Endothelial cell of hepatic sinusoid (primary cell): ENCODE measurements at regions not wholly inside any gene's neighbourhood (a gene's known extent, or its start where the extent isn't known, plus 50 kb on each side); places are given as distances from the start of the nearest gene placed in this dataset.

Experiments used
- in situ Hi-C: cut with HindIII; loops from 2 replicates; pipeline ENCODE4 v1.10.0; 2017; ENCODE audit warnings: low sequenced_read_pairs

DNA sequence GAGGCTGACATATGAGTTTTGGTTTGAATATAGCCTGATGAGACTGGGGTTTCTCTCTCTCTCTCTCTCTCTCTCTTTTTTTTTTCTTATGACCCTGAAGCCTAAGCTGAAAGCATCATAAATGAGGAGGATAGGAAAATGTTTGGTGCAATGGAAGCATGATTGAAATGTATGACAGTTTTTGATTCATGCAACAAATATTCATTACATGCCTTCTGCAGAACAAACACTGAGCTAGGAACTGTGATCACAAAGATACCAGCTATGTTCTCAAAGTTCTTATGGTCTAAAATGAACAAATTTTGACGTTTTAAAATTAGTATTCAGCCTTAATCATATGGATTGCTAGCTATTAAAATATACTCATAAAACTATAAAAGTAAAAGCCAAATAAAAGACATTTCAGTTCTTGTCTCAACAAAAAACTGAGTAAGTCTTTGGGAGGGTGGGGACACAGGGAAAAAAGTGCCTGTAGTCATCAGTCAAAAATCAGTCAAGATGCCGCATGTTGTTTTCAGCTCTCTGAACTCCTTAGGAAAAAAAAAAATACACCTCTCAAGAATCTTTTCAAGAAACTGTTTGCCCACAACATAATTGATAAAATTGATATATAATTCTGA lies 57.2 kb downstream of the NKX6-1 start:
- in situ Hi-C loops: no loop called here

DNA sequence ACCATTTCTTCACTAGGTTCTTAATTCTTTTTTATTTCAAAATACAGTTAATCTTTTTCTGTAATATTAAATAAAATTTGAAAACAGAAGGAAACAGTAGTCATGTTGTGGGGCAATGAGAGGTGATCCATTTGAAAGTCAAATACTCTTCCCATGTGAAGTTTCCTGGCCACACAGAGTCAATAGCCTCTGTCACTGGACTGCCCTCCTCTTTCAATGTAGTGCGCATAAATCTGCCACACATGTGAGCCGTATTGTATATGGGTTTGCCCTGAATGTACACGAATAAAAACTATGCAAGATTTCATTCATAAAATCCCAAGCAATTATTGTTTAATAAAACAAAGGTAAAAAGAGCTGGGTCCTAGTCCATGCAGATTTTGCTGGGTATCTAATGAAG lies 59.1 kb downstream of the NKX6-1 start:
- in situ Hi-C loops: no loop called here

DNA sequence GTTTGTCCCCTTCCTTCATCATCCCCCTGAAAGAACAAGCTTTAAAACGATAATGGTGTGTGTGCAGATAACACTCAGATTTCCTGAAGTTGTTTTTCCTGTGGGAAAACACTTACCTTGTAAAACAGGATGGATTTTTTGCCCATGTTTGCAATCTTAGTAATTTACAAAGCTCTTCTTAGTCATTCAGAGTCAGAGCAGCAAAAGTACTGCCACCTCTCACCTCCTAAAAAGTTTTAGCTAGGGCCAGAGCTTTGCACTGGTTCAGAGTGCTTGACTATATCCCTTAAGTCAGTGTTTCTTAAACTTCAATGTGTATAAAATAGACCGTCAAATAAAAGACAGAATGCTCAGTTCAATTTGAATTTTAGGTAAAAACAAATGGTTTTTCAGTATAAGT lies 62.3 kb downstream of the NKX6-1 start:
- in situ Hi-C loops: no loop called here

DNA sequence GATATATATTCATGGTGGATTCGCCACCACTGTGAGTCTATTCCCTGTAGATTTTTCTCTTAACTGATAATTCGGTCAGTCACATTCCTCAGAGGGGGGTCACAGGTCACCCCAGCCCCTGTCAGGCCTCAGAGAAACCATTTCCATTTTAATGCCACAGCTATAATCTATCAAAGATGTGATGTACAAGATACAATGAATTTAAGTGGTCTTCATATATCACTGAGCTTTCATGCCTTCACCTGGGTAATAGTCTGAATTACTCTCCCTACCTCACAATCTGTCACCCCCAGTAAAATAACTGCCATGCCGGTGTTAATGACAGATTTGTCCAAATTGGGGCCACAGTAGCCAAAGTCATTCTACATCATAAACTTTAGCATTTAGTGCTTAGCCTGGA lies 64.7 kb downstream of the NKX6-1 start:
- in situ Hi-C loops: no loop called here

DNA sequence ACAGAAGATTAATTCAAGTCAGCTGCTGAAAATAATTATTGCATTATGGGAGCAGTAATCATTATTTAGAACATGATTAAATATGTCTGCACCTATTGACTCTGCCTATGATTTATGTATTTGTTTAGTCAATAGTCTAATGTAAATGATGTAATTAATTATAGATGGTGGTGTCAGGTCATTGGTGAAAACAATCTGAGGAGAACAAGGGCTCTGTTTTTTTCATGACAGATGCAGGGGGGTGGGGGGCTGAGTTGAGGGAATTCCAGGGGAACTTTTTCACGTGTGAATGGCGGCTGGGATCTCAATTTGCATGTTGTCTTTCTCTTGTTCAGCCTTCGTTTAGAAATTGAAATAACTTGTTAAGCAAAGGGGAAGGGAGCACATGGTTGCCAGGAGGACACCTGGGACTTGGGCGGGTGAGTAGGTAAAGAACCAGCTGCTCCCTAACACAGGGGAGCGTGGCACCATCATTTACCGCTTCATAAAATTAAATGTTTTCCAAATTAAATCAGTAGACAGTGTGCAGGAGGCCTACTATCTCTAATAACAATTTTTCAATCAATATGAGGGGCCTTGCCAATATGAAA lies 65.4 kb downstream of the NKX6-1 start:
- in situ Hi-C loops: no loop called here

DNA sequence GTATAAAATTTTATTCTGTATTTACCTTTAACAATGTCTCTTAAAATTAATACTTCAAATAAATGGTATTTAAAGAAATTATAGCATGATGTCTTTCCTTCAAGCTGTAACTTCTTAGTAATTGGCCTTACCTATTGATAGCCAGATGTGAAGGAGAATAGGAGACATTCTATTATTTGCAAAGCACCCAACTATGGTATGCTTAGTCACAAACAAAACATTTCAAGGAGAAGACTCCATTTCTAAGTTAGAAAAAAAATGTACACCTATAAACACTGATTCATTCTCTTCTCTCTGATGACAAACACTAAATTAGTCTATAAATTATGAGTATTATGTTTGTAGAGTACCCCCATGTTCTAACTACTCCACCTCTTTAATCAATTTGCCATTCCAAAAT lies 66.4 kb downstream of the NKX6-1 start:
- in situ Hi-C loops: no loop called here

DNA sequence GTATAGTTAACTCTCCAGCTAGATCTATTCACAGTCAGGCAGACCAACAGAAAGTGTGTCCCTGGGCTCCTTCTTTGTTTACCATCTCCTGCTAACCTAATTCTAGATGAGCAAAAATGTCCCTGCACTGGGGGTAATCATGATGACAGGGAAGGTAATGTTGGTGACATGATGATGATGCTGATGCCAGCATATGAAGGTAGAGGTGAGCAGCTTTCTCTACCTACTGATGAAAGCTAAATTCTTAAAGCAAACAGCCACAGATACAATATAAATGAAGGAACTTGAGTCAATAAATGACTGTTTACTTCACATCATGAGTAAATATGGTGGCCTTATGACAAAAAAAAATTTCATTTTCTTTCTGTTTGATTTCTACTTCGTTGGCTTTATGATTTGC lies 78.5 kb downstream of the NKX6-1 start:
- in situ Hi-C loops: no loop called here

DNA sequence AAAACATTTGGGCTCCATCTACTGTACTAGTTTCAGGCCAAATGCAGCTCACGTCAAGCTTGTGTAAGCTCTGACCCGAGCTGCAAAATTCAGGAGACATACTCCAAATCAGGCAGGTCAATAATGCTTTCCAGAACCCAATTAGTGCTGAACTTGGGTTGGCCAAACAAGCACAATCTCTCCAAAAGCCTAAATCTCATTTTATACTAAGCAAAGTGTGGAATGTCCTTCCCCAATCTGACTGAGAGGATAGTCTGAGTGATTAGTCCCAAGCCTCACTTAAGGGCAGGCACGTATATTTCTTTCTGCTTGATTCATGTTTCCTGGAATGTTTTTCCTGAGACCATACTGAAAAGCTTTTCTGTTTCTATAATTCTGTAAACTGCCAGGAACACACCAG lies 79.9 kb downstream of the NKX6-1 start:
- in situ Hi-C loops: loop anchor here (10.0 kb wide), 1 partner anchor 374 kb away; no protein-coding TSS in a partner anchor

DNA sequence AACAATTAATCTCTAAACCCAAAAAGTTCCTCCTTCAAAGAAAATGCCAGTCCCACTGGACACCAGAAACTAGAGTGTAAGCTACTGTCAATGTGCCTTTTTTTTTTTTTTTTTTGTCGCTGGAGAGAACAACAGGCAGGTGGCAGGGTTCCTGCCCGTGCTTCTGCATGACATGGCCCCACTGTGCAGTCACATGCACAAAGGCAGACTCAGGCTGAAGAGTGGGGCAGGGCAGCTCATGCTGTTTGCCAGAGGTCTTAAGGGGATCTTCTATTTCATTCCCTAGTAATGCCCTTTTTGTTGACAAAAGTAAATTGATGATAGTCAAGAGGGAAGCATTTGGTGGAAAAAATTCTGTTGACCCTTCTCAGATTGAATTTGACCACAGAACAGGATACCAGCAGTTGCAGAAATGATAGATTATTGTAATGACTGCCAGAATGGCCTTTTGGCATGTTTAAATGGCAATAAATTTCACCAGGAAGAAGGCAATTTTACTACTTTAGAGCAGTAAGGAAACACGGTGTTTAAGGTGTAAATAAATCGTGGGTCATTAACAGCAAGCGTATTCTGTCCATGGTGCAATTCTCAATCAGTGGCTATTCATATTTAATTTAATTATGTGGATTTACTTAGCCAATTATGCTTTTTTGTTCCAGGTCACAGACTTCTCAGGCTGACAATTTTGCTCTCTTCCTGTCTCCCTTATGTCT lies 80.9 kb downstream of the NKX6-1 start:
- in situ Hi-C loops: loop anchor here (10.0 kb wide), 1 partner anchor 373 kb away; no protein-coding TSS in a partner anchor

DNA sequence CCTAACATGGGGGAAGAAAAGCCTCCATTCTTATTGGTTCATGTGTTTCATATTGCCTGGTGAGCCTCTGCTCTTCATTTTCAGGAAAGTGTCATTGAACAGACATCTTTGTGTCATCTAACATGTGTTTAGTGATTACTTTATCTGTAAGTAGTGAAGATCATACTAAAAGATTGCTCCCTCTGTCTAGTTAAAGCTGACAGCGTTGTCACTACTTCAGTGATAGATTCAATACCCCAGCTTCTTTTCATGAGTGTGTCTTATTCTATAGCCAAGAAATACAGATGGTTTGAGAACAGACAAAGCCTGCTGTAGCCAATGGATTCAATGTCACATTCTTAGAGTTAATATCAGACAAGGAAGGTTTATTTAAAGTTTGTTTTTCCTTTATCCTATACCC lies 85.1 kb downstream of the NKX6-1 start:
- in situ Hi-C loops: loop anchor here (10.0 kb wide), 1 partner anchor 369 kb away; no protein-coding TSS in a partner anchor

DNA sequence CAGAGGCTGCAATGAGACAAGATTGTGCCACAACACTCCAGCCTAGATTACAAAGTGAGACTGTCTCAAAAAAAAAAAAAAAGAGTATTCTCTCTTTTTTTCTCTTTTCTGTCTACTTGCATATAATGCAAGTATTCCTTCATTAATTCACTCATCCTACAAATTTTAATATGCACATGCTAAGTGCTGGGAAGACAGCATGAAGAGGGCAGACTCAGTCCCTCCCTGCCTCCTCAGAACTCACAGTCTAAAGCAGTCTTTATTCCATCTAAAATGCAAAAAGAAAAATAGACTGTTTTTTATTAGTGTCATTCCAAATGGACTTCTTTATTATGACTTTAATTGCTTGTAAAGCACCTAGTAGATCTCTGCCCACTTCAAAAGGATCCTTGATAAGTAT lies 85.6 kb downstream of the NKX6-1 start:
- in situ Hi-C loops: loop anchor here (10.0 kb wide), 1 partner anchor 369 kb away; no protein-coding TSS in a partner anchor

DNA sequence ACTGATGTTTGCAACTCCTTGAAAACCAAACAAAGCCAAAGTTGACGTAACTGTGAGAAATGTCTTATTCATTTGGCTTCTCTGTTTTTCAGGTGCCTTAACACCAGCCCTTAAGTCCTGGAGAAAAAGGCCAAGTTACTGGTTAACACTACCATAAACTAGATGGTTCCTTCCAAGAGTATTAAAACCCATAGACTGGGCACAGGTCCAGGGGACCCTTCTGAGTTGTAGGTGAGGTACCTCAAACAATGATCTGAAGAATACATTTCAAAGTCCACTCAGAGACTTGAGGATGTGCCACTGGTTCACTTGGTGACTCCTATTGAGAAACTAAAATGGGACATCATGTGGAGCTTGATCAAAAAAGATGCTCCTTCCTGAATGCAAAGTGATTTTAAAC lies 87.0 kb downstream of the NKX6-1 start:
- in situ Hi-C loops: loop anchor here (10.0 kb wide), 1 partner anchor 367 kb away; no protein-coding TSS in a partner anchor

DNA sequence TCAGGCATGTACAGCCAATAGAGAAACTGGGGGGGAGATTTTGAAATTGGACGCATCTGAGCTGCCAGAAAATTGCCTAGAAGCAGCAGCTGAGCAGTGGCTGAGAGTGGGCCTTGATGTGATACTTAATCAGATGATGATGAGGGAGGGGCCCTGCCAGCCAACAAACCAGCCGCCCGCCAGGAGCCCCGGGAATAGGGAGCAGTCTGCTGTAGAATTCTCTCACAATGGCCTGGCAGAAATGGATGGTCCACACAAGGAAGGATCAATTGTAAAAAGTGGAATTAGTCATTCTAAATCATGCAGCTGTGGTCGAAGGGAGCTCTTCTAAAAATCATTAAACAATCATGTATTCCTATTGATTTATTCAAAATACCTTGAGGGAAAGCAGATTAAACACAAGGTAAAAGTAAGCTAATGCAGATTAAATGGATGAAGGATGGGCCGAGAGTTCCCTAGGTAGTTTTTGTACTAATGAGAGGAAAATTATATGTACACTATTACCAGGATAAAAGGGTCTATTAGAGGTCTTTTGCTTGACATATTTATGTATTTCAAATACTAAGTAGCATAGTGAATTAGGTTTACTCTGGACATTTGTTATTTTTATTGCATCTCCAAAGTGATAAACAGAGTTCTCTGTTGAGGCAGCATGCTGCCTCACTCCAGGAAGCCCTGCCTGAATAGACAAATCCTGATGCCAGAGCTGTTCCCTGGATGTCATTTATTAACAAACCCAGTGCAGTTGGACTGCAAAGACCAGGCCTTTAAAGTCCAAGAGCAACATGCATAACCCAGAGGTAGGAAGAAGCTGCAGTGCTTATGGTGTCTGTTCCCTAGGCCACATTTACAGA lies 91.3 kb downstream of the NKX6-1 start:
- in situ Hi-C loops: no loop called here

DNA sequence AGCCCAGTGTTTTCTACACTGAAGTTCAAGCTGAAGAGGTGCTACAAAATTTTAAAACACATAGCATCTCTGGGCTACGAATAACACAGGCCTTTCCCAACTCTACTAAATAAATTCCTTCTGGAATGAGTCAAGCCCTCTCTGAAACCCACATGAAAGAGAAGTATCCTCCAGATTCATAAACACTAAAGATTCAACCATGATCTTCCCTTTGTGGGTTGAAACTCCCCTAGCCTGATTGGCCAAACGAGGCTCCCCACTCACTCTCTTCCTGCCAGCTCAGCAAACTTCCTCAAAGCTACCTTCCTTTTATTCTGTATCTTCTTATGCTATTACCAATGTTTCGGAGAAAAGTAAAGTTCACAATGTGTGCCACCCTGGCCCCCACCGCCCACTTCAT lies 95.4 kb downstream of the NKX6-1 start:
- in situ Hi-C loops: no loop called here

DNA sequence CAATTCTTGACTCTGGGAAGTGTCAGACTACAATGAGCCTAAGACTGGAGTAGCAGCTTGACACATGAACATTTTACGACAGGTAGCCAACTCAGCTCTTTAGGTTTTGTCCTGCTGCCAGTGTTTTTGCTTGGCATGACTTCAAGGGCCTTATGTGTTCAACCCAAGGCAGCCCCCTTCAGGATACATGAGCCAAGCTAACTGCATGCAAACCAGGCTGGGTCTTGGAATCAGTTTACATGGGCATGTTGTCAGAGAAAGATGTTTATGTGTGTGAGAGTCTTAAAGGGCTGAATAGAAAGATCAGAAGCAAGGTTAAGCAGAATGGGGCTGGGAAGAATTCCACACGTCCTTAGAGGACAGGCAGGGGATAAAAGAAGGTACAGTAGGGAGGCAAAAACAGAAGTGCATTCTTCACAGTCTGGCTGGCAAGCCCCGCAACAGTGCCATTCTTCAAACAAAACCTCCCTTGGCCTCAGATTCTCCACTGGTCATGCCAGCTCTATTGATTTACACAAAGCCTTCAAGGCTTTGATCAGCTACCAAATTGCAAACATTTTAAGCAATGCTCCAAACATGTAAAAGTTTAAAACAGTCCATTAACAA lies 97.3 kb downstream of the NKX6-1 start:
- in situ Hi-C loops: no loop called here

DNA sequence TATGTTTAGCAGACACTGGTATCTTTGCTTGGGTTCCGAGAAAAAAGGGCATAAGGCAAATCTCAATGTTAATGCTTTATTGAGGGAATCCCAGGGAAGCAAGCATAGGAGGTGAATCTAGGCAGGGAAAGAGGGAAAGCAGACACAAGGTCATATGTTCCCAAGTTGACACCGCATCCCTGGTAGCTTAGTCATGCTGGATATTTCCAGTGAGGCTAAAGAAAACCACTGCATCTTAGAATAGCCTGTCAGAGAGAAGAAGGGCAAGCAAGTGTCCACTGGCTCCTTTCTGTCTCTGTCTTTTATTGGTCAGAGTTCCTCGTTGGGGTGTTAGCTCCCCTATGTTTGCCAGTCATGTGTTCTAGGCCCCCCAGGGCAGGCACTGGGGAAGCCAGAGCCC lies 104.7 kb downstream of the NKX6-1 start:
- in situ Hi-C loops: no loop called here

DNA sequence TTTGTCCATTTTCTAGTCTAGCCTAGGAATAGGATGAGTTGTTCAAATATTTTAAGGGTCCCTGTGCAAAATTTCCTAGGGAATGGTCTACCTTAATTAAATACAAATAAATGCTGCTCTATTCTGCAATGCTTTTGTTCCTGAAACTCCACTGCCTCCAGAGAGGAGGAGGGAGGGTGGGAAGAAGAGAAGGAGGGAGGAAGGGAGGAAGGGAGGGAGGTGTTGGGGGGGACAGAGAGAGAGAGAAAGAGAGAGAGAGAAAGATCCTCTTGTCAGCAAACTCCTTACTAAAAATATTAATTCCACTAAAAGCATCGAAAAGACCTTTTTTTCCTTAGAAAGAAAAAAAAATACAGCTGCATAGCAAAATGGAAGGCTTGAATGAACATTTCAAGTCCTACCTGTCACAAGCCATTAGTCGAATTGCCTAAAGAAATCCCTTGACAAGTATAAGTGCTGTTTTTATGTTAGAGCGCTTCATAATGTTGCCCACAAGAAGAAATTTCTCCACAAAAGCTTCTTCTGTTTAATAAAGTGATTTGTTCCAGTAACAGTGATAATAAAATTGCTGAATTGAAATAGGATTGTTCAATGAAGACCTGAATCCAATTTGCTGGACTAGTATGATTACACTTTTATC lies 106.0 kb downstream of the NKX6-1 start:
- in situ Hi-C loops: no loop called here

DNA sequence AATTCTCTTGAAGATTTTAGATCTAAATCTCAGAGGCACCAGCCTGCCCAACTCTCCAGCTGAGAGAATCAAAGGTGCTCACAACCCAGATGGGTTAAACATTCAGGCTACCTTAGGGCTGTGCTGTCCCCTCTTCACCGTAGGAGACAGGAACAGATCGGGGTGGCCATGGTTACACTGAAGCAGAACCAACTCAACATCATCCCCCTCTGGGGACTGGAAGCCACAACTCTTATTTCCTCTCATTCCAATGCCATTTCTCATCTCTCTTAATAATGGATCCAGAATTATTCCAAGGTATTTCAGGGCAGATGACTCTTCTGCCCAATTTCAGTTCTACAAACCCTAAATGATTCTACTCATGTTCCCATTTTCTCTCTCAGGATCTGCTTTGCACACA lies 109.7 kb downstream of the NKX6-1 start:
- in situ Hi-C loops: no loop called here

DNA sequence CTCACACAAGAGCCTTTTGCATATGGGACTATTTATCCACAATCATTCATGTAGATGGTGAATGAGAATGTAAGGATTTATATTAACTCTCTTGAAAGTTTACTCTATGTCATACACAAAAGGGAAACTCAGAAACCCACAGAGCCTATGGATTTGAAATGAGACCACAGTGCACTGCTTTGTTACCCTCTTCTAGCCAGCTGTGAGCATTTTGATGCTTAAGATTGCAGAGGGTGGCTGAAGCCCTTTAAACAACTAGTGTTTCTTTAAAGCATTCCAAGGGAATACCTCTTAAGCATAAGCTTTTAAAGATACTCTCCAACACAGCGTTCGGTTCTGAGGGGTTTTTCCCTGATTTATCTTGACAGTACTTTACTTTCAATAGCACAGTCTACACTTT lies 113.9 kb downstream of the NKX6-1 start:
- in situ Hi-C loops: no loop called here

DNA sequence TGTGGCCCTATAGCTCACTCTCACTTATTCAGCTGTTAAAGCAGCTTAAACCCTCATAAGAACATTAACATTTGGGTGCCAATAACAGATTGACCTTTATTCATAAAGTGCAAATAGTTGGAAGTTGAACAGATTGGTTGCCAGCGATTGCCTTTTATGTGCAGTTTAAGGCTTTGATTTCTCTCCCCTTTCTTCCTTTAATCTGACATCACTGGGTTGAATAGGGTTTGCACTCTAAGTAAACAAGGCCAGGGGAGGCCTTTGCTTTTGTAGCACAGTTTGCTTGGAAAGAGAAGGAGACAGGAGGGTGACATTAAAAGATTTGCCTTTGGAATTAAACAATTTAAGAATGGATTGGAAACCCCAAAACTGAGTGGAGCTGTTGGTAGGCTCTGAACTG lies 114.3 kb downstream of the NKX6-1 start:
- in situ Hi-C loops: no loop called here
